ENCODE measurements at regions not wholly inside any gene's neighbourhood (a gene's known extent, or its start where the extent isn't known, plus 50 kb on each side); places are given as distances from the start of the nearest gene placed in this dataset.

DNA sequence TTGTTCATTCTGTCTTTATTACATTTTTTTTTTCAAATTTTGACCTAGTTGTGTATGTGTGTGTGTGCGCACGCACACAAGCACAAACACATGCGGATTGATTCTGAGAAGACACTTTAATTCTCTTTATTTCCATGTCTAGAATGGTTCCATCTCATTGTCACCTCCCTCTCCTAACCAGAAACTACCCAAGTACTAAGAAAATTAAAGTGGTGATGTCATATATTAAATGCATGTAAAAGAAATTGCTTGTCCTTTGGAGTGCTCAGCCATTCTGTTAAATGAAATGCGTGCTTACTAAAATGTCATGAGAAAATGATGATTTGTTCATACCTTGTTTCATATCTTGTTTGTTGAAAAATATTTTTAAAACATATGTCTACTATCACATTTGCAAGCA, 1297.0 kb upstream of the TENM3 start (continued):
- TF ChIP-seq, protein P1, sequence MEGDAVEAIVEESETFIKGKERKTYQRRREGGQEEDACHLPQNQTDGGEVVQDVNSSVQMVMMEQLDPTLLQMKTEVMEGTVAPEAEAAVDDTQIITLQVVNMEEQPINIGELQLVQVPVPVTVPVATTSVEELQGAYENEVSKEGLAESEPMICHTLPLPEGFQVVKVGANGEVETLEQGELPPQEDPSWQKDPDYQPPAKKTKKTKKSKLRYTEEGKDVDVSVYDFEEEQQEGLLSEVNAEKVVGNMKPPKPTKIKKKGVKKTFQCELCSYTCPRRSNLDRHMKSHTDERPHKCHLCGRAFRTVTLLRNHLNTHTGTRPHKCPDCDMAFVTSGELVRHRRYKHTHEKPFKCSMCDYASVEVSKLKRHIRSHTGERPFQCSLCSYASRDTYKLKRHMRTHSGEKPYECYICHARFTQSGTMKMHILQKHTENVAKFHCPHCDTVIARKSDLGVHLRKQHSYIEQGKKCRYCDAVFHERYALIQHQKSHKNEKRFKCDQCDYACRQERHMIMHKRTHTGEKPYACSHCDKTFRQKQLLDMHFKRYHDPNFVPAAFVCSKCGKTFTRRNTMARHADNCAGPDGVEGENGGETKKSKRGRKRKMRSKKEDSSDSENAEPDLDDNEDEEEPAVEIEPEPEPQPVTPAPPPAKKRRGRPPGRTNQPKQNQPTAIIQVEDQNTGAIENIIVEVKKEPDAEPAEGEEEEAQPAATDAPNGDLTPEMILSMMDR (IDR thresholded peaks at IDR 0.05 in 2 of 3, conservative IDR thresholded peaks at IDR 0.05 in 1 of 3; ENCODE audit: borderline replicate concordance in 1 of 3, insufficient read depth in 1 of 3, low read depth in 2 of 3, low read length in 2 of 3), result no peak
- no peak for TF ChIP-seq TCF7L2 (IDR thresholded peaks at IDR 0.05; ENCODE audit: borderline replicate concordance, extremely low read depth, insufficient read depth, insufficient read length)

DNA sequence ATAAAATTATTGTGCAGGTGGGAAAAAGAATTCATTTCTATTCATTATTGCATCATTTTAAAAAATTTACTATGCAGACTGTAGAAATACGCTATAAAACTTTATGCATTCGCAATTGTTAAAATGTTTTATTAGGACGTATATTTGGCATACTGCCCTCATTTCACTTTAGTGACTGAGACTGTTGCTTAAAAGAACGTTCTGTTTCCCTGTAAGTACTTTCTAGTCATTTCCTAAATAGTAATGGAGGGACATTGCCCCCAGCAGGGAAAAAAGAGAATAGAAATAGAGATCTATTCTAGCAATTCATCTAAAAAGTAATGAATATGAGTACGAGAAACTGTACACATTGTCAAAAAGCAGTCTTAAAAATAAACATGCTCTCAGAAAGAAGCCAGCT, 1295.8 kb upstream of the TENM3 start:
- intact Hi-C loops (cut with micrococcal nuclease), result loop anchor here (1.0 to 2.0 kb wide), 2 partner anchors 119 to 283 kb away; no protein-coding TSS in a partner anchor
- peaks cover 0 to 13% of the 10 kb centered on the region in 2 experiments; a peak in 2 of 4 replicates for H3K4me1 ChIP-seq (ENCODE audit: control insufficient read depth in 1 of 2, insufficient read depth in 2 of 2, low read length in 2 of 2)
- H3K4me3 ChIP-seq (replicated peaks in 1 of 2; ENCODE audit: low read depth in 1 of 2, low read length in 2 of 2), result no peak overlapping the region
- H3K79me2 ChIP-seq (ENCODE audit: insufficient read depth, low read length), result no peaks in the 10 kb centered on the region
- H3K9me3 ChIP-seq (ENCODE audit: control insufficient read depth in 1 of 2, insufficient read depth in 1 of 2, low read depth in 1 of 2, low read length in 2 of 2), result no peaks in the 10 kb centered on the region
- H3K36me3 ChIP-seq (ENCODE audit: control insufficient read depth in 1 of 2, insufficient read depth in 2 of 2, low read length in 2 of 2), result no peaks in the 10 kb centered on the region
- TF ChIP-seq ZFX (IDR thresholded peaks at IDR 0.05) (no peak), RAD21 (IDR thresholded peaks at IDR 0.05; ENCODE audit: low read depth) (peak; percentile 73)
- TF ChIP-seq, protein P1 (IDR thresholded peaks at IDR 0.05 in 2 of 3, conservative IDR thresholded peaks at IDR 0.05 in 1 of 3; ENCODE audit: borderline replicate concordance in 1 of 3, insufficient read depth in 1 of 3, low read depth in 2 of 3, low read length in 2 of 3), result peak; percentile 29 to 69 (median 57); a peak in 5 of 6 replicates
- RAD21 ChIA-PET (ENCODE audit: low non-redundant PET in 1 of 2, low total read pairs in 2 of 2, uncharacterized antibody in 2 of 2, unreplicated experiment in 2 of 2), result no interaction called here
- POLR2A ChIA-PET, result no interaction called here
- H3K9ac ChIP-seq (ENCODE audit: low read length), result no peak overlapping the region
- no peak overlapping the region for H3K4me2 ChIP-seq (ENCODE audit: low read length)
- DNase-seq (ENCODE audit: low read depth, low spot score) (peak; percentile 16), ATAC-seq (0 out of 2 replicates have a peak, but pooled peaks have one; percentile 42)
- H3K27me3 ChIP-seq (ENCODE audit: insufficient read depth, low read length), result no peaks in the 10 kb centered on the region
- no peaks in the 10 kb centered on the region for H4K20me1 ChIP-seq (ENCODE audit: insufficient read depth)
- H3K9me2 ChIP-seq (ENCODE audit: insufficient read depth), result no peaks in the 10 kb centered on the region
- no TSS peak for BruUV-seq (replicated peaks)
- H3K27ac ChIP-seq (ENCODE audit: low read depth, low read length), result no peak overlapping the region
- peak overlapping the region; percentile 19 for H2AFZ ChIP-seq (ENCODE audit: low read depth, low read length, poor library complexity, severe bottlenecking)
- CTCF ChIA-PET, result no interaction called here

Measured in HCT116 (cell line).